Psoas muscle (tissue), 7 donors: ENCODE measurements at regions not wholly inside any gene's neighbourhood (a gene's known extent, or its start where the extent isn't known, plus 50 kb on each side); places are given as distances from the start of the nearest gene placed in this dataset.
"Not testable (repeated sequence)": the region's sequence is repeated elsewhere in the genome, so short reads cannot be mapped to it uniquely, and the experiment has no call there.

Experiments
- ATAC-seq, 4 donors: fragments of 200-7000 bp; cut with Tn5 transposase; one replicate each; pipeline ENCODE4 v1.9.1; 2020; ENCODE audit warnings: moderate library complexity in 3 of 4, mild to moderate bottlenecking in 2 of 4
- DNase-seq, 2 donors: peaks; one replicate each; pipeline ENCODE4 v3.0.0-alpha.2; 2020
- H3K27ac ChIP-seq: fragments of 200-600 bp; one replicate; pipeline ENCODE4 v1.8.0; 2022
- H3K27me3 ChIP-seq, 3 donors: fragments of 200-600 bp in 1 of 3; one replicate each; pipeline versions ENCODE4 v1.6.1 to v1.8.0; 2013 to 2022; ENCODE audit warnings: low read length in 2 of 3, mild to moderate bottlenecking in 2 of 3, moderate library complexity in 1 of 3; ENCODE audit not compliant: insufficient read depth in 3 of 3
- H3K36me3 ChIP-seq, 2 donors: fragments of 200-600 bp in 1 of 2; one replicate each; pipeline versions ENCODE4 v1.6.1 to v1.8.0; 2013 to 2022; ENCODE audit warnings: low read depth in 1 of 2, mild to moderate bottlenecking in 1 of 2, moderate library complexity in 1 of 2; ENCODE audit not compliant: insufficient read depth in 1 of 2
- H3K4me1 ChIP-seq: fragments of 200-600 bp; one replicate; pipeline ENCODE4 v1.8.0; 2022
- H3K4me3 ChIP-seq: fragments of 200-600 bp; one replicate; pipeline ENCODE4 v1.8.0; 2022; ENCODE audit warnings: mild to moderate bottlenecking
- H3K9me3 ChIP-seq: fragments of 200-600 bp; one replicate; pipeline ENCODE4 v1.8.0; 2022
- WGBS, 3 donors: extraction: QIAGEN DNeasy Blood & Tissue Kit; methylation state at CpG; one replicate each; pipeline versions ENCODE4 v1.1.6 to v1.1.7; 2013; 5-methylcytosine and 5-hydroxymethylcytosine counted together
- intact Hi-C, 2 donors: fragments of 100-400 bp; cut with DNase I; formaldehyde crosslinking; loops; one replicate each; pipeline versions ENCODE4 v1.11.0 to v1.14.2; 2022
- TF ChIP-seq, protein P1 (sequence below): fragments of 200-600 bp; IDR thresholded peaks from one replicate; pipeline ENCODE4 v1.8.0; 2022; ENCODE audit warnings: antibody characterized with exemption
- donor health status: healthy with polysubstance abuse.
- donor health status: DM: no; HTN: no; CAD: no; lungs with moderate emphysema.
- donor health status: Bipolar disorder and iron deficiency.
- donor health status: healthy.
- donor health status: DM: yes; HTN: yes; CAD: no.
- donor health status: DM: no; HTN: no; CAD: no.
- donor health status: DM: yes; HTN: yes; CAD: no.

DNA sequence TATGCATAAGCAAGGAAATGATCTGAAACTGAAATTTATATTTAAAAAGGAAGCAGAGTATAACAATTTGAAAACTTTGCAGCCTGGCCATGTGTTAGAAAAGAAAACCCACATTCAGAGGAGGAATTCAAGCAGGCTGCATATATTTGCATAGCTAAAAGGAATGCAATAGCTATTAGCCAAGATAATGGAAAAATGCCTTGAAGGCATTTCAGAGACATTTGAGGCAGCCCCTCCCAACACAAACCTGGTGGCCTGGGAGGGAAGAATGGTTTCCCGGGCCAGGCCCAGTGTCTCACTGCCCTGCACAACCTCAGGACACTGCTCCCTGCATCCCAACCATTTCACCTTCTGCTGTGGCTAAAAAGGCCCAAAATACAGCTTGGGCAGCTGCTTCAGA is 136.8 kb downstream of the TYW3 start:
- Histone ChIP-seq H3K9me3 (peaks cover 16% of the 10 kb centered on the region), H3K4me1 (no peaks in the 10 kb centered on the region), H3K27me3 (no peaks in the 10 kb centered on the region), H3K4me3 (no peak overlapping the region), H3K36me3 (no peaks in the 10 kb centered on the region), H3K27ac (no peak overlapping the region)
- DNase-seq (no peak), ATAC-seq (no peak)
- TF ChIP-seq, protein P1, sequence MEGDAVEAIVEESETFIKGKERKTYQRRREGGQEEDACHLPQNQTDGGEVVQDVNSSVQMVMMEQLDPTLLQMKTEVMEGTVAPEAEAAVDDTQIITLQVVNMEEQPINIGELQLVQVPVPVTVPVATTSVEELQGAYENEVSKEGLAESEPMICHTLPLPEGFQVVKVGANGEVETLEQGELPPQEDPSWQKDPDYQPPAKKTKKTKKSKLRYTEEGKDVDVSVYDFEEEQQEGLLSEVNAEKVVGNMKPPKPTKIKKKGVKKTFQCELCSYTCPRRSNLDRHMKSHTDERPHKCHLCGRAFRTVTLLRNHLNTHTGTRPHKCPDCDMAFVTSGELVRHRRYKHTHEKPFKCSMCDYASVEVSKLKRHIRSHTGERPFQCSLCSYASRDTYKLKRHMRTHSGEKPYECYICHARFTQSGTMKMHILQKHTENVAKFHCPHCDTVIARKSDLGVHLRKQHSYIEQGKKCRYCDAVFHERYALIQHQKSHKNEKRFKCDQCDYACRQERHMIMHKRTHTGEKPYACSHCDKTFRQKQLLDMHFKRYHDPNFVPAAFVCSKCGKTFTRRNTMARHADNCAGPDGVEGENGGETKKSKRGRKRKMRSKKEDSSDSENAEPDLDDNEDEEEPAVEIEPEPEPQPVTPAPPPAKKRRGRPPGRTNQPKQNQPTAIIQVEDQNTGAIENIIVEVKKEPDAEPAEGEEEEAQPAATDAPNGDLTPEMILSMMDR, result no peak
- intact Hi-C loops, result no loop called here
- WGBS, 3 donors, result 50 to 53% (median 51%) methylated on average over 1 of the region's 1 CpG

- H3K27me3 ChIP-seq, H3K36me3 ChIP-seq, H3K9me3 ChIP-seq, H3K4me3 ChIP-seq, DNase-seq, H3K4me1 ChIP-seq, ATAC-seq, intact Hi-C loops, H3K27ac ChIP-seq: not testable (repeated sequence)
- 79 to 86% (median 82%) methylated on average over 14 of the region's 14 CpGs for WGBS, 3 donors
These were observed 144.4 kb downstream of the TYW3 start for GRCh38 chr1:74877366-74877765.

DNA sequence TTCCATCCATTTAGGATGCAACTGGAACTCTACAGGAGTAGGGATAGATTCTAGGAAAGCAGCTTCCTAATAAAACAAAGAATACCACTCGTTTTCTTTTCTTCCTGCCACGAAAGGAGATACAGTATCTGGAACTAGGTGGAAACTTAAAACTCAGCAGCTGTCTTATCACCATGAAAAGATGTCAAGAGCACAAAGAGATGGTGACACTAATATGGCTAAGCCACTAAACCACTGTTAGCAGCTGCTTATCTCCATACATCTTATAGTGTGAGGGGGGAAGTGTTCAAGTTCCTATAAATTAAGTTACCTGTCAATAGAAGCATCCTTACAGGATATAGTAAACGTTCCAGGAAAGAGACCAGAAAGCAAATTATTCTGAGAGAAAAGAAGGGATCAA is 162.5 kb downstream of the TYW3 start:
- H3K27me3 ChIP-seq, result no peaks in the 10 kb centered on the region
- no peaks in the 10 kb centered on the region for H3K4me1 ChIP-seq
- TF ChIP-seq, protein P1, result no peak
- H3K36me3 ChIP-seq, result no peaks in the 10 kb centered on the region
- ATAC-seq (no peak), DNase-seq (no peak)
- no peak overlapping the region for H3K4me3 ChIP-seq
- intact Hi-C loops, result no loop called here
- no peak overlapping the region for H3K27ac ChIP-seq
- WGBS, 3 donors, result 43 to 45% (median 43%) methylated on average over 3 of the region's 3 CpGs
- peaks cover 5% of the 10 kb centered on the region for H3K9me3 ChIP-seq

- TF ChIP-seq, protein P1, result no peak
- no peak for DNase-seq
These were observed 175.2 kb downstream of the TYW3 start for GRCh38 chr1:74908131-74908530.

GRCh38 chr1:74908797-74909196 is 175.8 kb downstream of the TYW3 start:
- Histone ChIP-seq H3K4me1 (no peaks in the 10 kb centered on the region), H3K27me3 (peaks cover 0 to 3% (median 0%) of the 10 kb centered on the region in 3 donors), H3K36me3 (no peaks in the 10 kb centered on the region), H3K9me3 (no peaks in the 10 kb centered on the region), H3K27ac (no peak overlapping the region), H3K4me3 (no peak overlapping the region)
- TF ChIP-seq, protein P1, result no peak
- WGBS, 3 donors, result 59 to 90% (median 77%) methylated on average over 1 of the region's 1 CpG
- ATAC-seq (no peak), DNase-seq (no peak)
- intact Hi-C loops, result no loop called here

More at GRCh38 chr1:74908131-74908530, 175.2 kb downstream of the TYW3 start:
- Histone ChIP-seq H3K36me3 (no peaks in the 10 kb centered on the region), H3K4me1 (no peaks in the 10 kb centered on the region), H3K27me3 (no peaks in the 10 kb centered on the region), H3K9me3 (no peaks in the 10 kb centered on the region), H3K27ac (no peak overlapping the region), H3K4me3 (no peak overlapping the region)
- no peak for ATAC-seq
- intact Hi-C loops, result no loop called here
